ENCODE measurements at regions not wholly inside any gene's neighbourhood (a gene's known extent, or its start where the extent isn't known, plus 50 kb on each side); places are given as distances from the start of the nearest gene placed in this dataset.

- TF ChIP-seq CTCF (IDR thresholded peaks at IDR 0.05) (no peak), EZH2phosphoT487 (IDR thresholded peaks at IDR 0.05) (no peak)
These were observed 190.6 kb upstream of the FOXF1 start for GRCh38 chr16:86319585-86320236.

Data from neural progenitor cell (in vitro differentiated cells).